ENCODE measurements at regions not wholly inside any gene's neighbourhood (a gene's known extent, or its start where the extent isn't known, plus 50 kb on each side); places are given as distances from the start of the nearest gene placed in this dataset.

DNA sequence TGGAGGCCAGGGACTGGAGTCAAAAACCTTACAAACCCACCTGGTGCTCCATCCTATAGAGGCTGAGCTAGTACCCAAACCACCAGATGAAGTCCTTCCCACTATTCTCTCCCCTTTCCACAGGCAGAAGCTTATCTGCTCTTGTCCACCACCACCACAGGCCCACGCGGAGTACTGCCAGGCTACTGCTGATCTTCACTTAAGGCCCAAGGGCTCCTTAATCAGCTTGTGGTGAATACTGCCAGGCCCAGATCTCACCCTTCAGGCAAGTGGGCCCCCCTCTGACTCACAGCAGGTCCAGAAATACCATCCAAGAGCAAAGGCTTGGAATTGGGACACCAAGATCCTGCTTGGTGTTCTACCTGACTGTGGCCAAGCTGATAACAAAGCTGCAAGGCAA is 598.1 kb upstream of the CBLB start:
- Histone ChIP-seq H3K36me3 (ENCODE audit: control insufficient read depth, insufficient read depth, low read length) (no peaks in the 10 kb centered on the region), H3K9ac (ENCODE audit: extremely low read depth, low read length, poor library complexity, severe bottlenecking) (no peak overlapping the region), H3K27ac (ENCODE audit: low read depth, low read length) (no peak overlapping the region), H3K4me3 (ENCODE audit: low read length) (no peak overlapping the region), H3K9me3 (ENCODE audit: control insufficient read depth, low read length) (no peaks in the 10 kb centered on the region), H3K27me3 (ENCODE audit: control insufficient read depth, insufficient read depth, low read length, poor library complexity, severe bottlenecking) (no peaks in the 10 kb centered on the region), H3K4me1 (ENCODE audit: control insufficient read depth, insufficient read depth, low read length) (peaks cover 7% of the 10 kb centered on the region)
- H3K9me3 Mint-ChIP-seq, result no peaks in the 10 kb centered on the region
- H3K36me3 Mint-ChIP-seq (ENCODE audit: low read depth), result no peaks in the 10 kb centered on the region
- H3K27ac Mint-ChIP-seq, result no peak overlapping the region
- H3K4me3 Mint-ChIP-seq, result no peak overlapping the region
- peaks cover 9% of the 10 kb centered on the region for H3K4me1 Mint-ChIP-seq
- 99% methylated on average over 2 of the region's 2 CpGs; no CpG with 5 or more reads in 1 of the 2 experiments for WGBS, 2 experiments (ENCODE audit: insufficient coverage in 1 of 2, insufficient read length in 1 of 2)
- no peak for DNase-seq
- H3K27me3 Mint-ChIP-seq (ENCODE audit: insufficient read depth), result no peaks in the 10 kb centered on the region
- TF ChIP-seq CTCF (conservative IDR thresholded peaks at IDR 0.05), result no peak

DNA sequence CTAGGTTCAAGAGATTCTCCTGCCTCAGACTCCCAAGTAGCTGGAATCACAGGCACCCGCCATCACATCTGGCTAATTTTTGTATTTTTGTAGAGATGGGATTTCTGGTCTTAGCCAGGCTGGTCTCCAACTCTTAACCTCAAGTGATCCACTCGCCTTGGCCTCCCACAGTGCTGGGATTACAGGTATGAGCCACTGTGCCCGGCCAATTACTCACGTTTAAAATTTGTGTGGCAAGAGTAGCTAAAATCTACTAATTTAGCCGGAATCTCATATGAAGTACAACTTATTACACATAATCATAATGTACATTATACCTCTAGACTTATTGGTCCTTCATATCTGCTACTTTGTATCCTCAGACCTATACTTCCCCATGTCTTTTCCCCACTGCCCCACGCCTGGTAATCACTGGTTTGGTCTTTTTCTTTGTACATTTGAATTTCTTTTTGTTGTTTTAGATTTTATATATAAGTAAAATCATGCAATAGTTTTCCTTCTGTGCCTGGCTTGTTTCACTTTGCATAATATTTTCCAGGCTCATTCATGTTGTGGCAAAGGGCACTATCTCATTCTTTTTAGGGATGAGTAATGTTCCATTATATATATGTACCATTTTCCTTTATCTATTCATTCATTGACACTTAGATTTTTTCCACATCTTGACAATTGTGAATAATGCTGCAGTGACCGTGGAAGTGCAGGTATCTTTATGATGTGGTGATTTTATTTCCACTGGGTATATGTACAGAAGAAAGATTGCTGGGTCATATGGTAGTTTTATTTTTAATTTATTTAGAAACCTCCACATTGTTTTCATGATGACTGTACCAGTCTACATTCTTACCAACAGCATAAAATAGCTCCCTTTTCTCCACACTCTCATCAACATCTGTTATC is 605.0 kb upstream of the CBLB start:
- H3K4me1 ChIP-seq (ENCODE audit: control insufficient read depth, insufficient read depth, low read length), result no peaks in the 10 kb centered on the region
- H3K4me3 Mint-ChIP-seq, result no peak overlapping the region
- H3K36me3 Mint-ChIP-seq (ENCODE audit: low read depth), result no peaks in the 10 kb centered on the region
- no peaks in the 10 kb centered on the region for H3K27me3 Mint-ChIP-seq (ENCODE audit: insufficient read depth)
- WGBS, 2 experiments (ENCODE audit: insufficient coverage in 1 of 2, insufficient read length in 1 of 2), result 93 to 97% methylated on average over 4 to 7 of the region's 7 CpGs
- H3K4me3 ChIP-seq (ENCODE audit: low read length), result no peak overlapping the region
- H3K27ac ChIP-seq (ENCODE audit: low read depth, low read length), result no peak overlapping the region
- no peak overlapping the region for H3K27ac Mint-ChIP-seq
- H3K9me3 Mint-ChIP-seq, result no peaks in the 10 kb centered on the region
- H3K4me1 Mint-ChIP-seq, result no peaks in the 10 kb centered on the region
- no peak for TF ChIP-seq CTCF (conservative IDR thresholded peaks at IDR 0.05)
- H3K36me3 ChIP-seq (ENCODE audit: control insufficient read depth, insufficient read depth, low read length), result no peaks in the 10 kb centered on the region
- DNase-seq, result no peak
- no peak overlapping the region for H3K9ac ChIP-seq (ENCODE audit: extremely low read depth, low read length, poor library complexity, severe bottlenecking)
- no peaks in the 10 kb centered on the region for H3K27me3 ChIP-seq (ENCODE audit: control insufficient read depth, insufficient read depth, low read length, poor library complexity, severe bottlenecking)
- no peaks in the 10 kb centered on the region for H3K9me3 ChIP-seq (ENCODE audit: control insufficient read depth, low read length)

- H3K36me3 ChIP-seq (ENCODE audit: control insufficient read depth, insufficient read depth, low read length), result no peaks in the 10 kb centered on the region
- H3K9me3 ChIP-seq (ENCODE audit: control insufficient read depth, low read length), result no peaks in the 10 kb centered on the region
- Mint-ChIP-seq H3K27me3 (ENCODE audit: insufficient read depth) (no peaks in the 10 kb centered on the region), H3K4me1 (peaks cover 2% of the 10 kb centered on the region), H3K27ac (no peak overlapping the region), H3K9me3 (peaks cover 3% of the 10 kb centered on the region), H3K4me3 (no peak overlapping the region), H3K36me3 (ENCODE audit: low read depth) (no peaks in the 10 kb centered on the region)
- no peak overlapping the region for H3K27ac ChIP-seq (ENCODE audit: low read depth, low read length)
- H3K27me3 ChIP-seq (ENCODE audit: control insufficient read depth, insufficient read depth, low read length, poor library complexity, severe bottlenecking), result no peaks in the 10 kb centered on the region
- no peak overlapping the region for H3K9ac ChIP-seq (ENCODE audit: extremely low read depth, low read length, poor library complexity, severe bottlenecking)
- no peak for DNase-seq
- WGBS, 2 experiments (ENCODE audit: insufficient coverage in 1 of 2, insufficient read length in 1 of 2), result 91 to 94% methylated on average over 4 to 5 of the region's 5 CpGs
- no peaks in the 10 kb centered on the region for H3K4me1 ChIP-seq (ENCODE audit: control insufficient read depth, insufficient read depth, low read length)
- no peak overlapping the region for H3K4me3 ChIP-seq (ENCODE audit: low read length)
- TF ChIP-seq CTCF (conservative IDR thresholded peaks at IDR 0.05), result no peak
Measured at GRCh38 chr3:106482451-106482850, 613.6 kb upstream of the CBLB start.

Measured in endodermal cell (in vitro differentiated cells).